ENCODE measurements at regions not wholly inside any gene's neighbourhood (a gene's known extent, or its start where the extent isn't known, plus 50 kb on each side); places are given as distances from the start of the nearest gene placed in this dataset.

DNA sequence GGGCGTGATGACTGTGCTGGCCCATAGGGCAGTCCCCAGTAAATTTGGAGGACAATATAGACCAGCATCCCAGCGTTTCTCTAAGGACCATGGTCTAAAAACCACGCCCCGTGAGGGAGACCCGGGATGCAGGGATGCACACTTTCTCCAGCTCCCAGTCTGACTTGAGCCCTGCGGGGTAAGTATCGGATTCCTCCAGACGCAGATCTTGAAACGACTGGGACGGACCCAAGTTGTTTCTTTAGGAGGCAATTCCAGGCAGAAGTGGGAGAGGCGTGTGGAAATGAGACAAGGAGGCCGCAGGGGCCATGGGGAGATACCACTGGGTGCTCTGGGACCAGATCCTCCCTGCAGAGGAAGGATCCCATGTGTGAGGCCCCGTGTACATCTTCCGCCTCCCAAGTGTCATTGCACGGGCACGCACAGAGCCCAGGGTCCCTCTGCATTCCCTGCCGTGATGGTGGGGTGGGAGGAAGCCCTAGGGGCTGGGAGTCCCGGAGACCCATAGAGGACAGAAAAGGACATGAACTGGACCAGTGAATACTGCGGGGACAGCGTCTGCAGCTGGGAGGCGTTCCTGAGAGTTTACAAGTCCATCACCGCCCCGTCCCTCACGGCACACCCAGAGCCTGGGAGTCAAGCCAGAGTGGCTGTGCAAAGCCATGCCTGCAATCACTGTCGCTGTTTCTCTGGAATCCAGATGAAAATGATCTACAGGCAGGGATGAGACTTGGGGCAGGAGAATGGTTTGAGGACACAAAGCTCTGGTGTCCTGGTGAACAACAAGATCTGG is 522.9 kb downstream of the CDH26 start:
- no peak for TF ChIP-seq RARB (CRISPR knock-in tag; IDR thresholded peaks at IDR 0.05)
- TF ChIP-seq ZC3H10 (CRISPR knock-in tag; IDR thresholded peaks at IDR 0.05): no peak
- no peak for TF ChIP-seq ZNF8 (CRISPR knock-in tag; IDR thresholded peaks at IDR 0.05)
- TF ChIP-seq TCF4 (CRISPR knock-in tag; IDR thresholded peaks at IDR 0.05; ENCODE audit: borderline replicate concordance): no peak
- no peak for TF ChIP-seq TOX (CRISPR knock-in tag; IDR thresholded peaks at IDR 0.05; ENCODE audit: borderline replicate concordance)
- no peak for TF ChIP-seq ZFP3 (CRISPR knock-in tag; IDR thresholded peaks at IDR 0.05)
- TF ChIP-seq SNAI2 (CRISPR knock-in tag; IDR thresholded peaks at IDR 0.05): no peak
- TF ChIP-seq, protein P1, sequence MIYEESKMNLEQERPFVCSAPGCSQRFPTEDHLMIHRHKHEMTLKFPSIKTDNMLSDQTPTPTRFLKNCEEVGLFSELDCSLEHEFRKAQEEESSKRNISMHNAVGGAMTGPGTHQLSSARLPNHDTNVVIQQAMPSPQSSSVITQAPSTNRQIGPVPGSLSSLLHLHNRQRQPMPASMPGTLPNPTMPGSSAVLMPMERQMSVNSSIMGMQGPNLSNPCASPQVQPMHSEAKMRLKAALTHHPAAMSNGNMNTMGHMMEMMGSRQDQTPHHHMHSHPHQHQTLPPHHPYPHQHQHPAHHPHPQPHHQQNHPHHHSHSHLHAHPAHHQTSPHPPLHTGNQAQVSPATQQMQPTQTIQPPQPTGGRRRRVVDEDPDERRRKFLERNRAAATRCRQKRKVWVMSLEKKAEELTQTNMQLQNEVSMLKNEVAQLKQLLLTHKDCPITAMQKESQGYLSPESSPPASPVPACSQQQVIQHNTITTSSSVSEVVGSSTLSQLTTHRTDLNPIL (CRISPR knock-in tag; IDR thresholded peaks at IDR 0.05; ENCODE audit: low read depth): no peak
- TF ChIP-seq ISL1 (CRISPR knock-in tag; IDR thresholded peaks at IDR 0.05): no peak
- no peak for ATAC-seq

DNA sequence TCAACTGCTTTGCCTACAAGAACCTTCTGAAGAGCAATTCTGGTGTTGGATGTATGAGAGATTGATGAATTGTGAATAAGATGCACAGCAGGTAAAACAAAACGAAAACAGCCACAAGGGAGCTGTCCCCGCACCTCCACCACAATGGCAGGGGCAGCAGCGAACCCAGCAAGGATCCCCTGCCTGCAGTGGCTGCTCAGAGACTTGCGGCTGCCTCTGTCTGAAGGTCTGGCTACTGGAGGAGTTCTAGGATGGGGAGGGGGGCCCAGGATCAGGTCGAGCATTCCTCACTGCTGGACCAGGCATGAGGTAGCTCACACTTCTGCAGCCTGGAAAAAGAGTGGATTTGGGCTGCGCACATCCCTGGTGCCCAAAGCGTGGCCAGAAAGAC is 523.5 kb downstream of the CDH26 start:
- ATAC-seq: no peak
- no peak for TF ChIP-seq ZC3H10 (CRISPR knock-in tag; IDR thresholded peaks at IDR 0.05)
- TF ChIP-seq RARB (CRISPR knock-in tag; IDR thresholded peaks at IDR 0.05): no peak
- no peak for TF ChIP-seq ZNF8 (CRISPR knock-in tag; IDR thresholded peaks at IDR 0.05)
- TF ChIP-seq ARNTL (CRISPR knock-in tag; IDR thresholded peaks at IDR 0.05; ENCODE audit: borderline replicate concordance, low read depth): no peak
- TF ChIP-seq ZFP3 (CRISPR knock-in tag; IDR thresholded peaks at IDR 0.05): no peak
- no peak for TF ChIP-seq ZFP30 (CRISPR knock-in tag; IDR thresholded peaks at IDR 0.05)
- no peak for TF ChIP-seq BACH2 (CRISPR knock-in tag; IDR thresholded peaks at IDR 0.05; ENCODE audit: borderline replicate concordance)
- TF ChIP-seq ZNF70 (CRISPR knock-in tag; IDR thresholded peaks at IDR 0.05): no peak
- TF ChIP-seq, protein P1 (CRISPR knock-in tag; IDR thresholded peaks at IDR 0.05; ENCODE audit: low read depth): no peak
- TF ChIP-seq, protein P2, sequence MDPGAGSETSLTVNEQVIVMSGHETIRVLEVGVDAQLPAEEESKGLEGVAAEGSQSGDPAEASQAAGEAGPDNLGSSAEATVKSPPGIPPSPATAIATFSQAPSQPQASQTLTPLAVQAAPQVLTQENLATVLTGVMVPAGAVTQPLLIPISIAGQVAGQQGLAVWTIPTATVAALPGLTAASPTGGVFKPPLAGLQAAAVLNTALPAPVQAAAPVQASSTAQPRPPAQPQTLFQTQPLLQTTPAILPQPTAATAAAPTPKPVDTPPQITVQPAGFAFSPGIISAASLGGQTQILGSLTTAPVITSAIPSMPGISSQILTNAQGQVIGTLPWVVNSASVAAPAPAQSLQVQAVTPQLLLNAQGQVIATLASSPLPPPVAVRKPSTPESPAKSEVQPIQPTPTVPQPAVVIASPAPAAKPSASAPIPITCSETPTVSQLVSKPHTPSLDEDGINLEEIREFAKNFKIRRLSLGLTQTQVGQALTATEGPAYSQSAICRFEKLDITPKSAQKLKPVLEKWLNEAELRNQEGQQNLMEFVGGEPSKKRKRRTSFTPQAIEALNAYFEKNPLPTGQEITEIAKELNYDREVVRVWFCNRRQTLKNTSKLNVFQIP (CRISPR knock-in tag; IDR thresholded peaks at IDR 0.05; ENCODE audit: borderline replicate concordance, low read depth): no peak
- no peak for TF ChIP-seq ISL1 (CRISPR knock-in tag; IDR thresholded peaks at IDR 0.05)
- no peak for TF ChIP-seq OSR1 (CRISPR knock-in tag; IDR thresholded peaks at IDR 0.05)
- no peak for TF ChIP-seq CSDC2 (CRISPR knock-in tag; IDR thresholded peaks at IDR 0.05)
- TF ChIP-seq TCF4 (CRISPR knock-in tag; IDR thresholded peaks at IDR 0.05; ENCODE audit: borderline replicate concordance): no peak
- TF ChIP-seq, protein P3, sequence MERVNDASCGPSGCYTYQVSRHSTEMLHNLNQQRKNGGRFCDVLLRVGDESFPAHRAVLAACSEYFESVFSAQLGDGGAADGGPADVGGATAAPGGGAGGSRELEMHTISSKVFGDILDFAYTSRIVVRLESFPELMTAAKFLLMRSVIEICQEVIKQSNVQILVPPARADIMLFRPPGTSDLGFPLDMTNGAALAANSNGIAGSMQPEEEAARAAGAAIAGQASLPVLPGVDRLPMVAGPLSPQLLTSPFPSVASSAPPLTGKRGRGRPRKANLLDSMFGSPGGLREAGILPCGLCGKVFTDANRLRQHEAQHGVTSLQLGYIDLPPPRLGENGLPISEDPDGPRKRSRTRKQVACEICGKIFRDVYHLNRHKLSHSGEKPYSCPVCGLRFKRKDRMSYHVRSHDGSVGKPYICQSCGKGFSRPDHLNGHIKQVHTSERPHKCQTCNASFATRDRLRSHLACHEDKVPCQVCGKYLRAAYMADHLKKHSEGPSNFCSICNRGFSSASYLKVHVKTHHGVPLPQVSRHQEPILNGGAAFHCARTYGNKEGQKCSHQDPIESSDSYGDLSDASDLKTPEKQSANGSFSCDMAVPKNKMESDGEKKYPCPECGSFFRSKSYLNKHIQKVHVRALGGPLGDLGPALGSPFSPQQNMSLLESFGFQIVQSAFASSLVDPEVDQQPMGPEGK (CRISPR knock-in tag; IDR thresholded peaks at IDR 0.05; ENCODE audit: borderline replicate concordance): no peak
- TF ChIP-seq ESRRG (CRISPR knock-in tag; IDR thresholded peaks at IDR 0.05): no peak
- TF ChIP-seq, protein P4, sequence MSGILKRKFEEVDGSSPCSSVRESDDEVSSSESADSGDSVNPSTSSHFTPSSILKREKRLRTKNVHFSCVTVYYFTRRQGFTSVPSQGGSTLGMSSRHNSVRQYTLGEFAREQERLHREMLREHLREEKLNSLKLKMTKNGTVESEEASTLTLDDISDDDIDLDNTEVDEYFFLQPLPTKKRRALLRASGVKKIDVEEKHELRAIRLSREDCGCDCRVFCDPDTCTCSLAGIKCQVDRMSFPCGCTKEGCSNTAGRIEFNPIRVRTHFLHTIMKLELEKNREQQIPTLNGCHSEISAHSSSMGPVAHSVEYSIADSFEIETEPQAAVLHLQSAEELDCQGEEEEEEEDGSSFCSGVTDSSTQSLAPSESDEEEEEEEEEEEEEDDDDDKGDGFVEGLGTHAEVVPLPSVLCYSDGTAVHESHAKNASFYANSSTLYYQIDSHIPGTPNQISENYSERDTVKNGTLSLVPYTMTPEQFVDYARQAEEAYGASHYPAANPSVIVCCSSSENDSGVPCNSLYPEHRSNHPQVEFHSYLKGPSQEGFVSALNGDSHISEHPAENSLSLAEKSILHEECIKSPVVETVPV (CRISPR knock-in tag; IDR thresholded peaks at IDR 0.05): no peak
- no peak for TF ChIP-seq ZNF565 (CRISPR knock-in tag; conservative IDR thresholded peaks at IDR 0.05; ENCODE audit: low read depth)
- TF ChIP-seq, protein P5, sequence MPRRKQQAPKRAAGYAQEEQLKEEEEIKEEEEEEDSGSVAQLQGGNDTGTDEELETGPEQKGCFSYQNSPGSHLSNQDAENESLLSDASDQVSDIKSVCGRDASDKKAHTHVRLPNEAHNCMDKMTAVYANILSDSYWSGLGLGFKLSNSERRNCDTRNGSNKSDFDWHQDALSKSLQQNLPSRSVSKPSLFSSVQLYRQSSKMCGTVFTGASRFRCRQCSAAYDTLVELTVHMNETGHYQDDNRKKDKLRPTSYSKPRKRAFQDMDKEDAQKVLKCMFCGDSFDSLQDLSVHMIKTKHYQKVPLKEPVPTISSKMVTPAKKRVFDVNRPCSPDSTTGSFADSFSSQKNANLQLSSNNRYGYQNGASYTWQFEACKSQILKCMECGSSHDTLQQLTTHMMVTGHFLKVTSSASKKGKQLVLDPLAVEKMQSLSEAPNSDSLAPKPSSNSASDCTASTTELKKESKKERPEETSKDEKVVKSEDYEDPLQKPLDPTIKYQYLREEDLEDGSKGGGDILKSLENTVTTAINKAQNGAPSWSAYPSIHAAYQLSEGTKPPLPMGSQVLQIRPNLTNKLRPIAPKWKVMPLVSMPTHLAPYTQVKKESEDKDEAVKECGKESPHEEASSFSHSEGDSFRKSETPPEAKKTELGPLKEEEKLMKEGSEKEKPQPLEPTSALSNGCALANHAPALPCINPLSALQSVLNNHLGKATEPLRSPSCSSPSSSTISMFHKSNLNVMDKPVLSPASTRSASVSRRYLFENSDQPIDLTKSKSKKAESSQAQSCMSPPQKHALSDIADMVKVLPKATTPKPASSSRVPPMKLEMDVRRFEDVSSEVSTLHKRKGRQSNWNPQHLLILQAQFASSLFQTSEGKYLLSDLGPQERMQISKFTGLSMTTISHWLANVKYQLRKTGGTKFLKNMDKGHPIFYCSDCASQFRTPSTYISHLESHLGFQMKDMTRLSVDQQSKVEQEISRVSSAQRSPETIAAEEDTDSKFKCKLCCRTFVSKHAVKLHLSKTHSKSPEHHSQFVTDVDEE (CRISPR knock-in tag; IDR thresholded peaks at IDR 0.05): no peak
- no peak for TF ChIP-seq TOX (CRISPR knock-in tag; IDR thresholded peaks at IDR 0.05; ENCODE audit: borderline replicate concordance)
